ENCODE measurements at regions not wholly inside any gene's neighbourhood (a gene's known extent, or its start where the extent isn't known, plus 50 kb on each side); places are given as distances from the start of the nearest gene placed in this dataset.

DNA sequence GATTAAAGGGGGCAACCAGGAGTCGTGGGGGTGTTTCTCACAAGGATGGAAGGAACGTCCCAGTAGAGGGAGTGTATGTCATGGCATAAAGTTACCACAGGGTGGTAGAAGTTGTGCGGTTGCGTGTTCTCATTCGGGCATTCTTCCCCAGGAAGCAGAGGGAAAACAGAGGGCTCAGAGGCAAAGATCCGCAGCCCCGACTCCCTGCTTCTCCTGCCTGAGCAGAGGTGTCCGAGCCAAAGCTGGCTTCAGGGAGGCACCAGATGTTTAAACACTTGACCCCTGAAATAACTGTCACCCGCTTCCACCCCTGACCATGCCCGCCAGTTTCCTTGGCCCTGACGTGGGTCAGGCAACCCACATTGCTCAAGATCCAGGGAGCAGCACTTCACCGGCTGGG is 83.7 kb downstream of the EN1 start:
- no peak overlapping the region for H3K27ac ChIP-seq (ENCODE audit: low read depth, low read length)
- no peak overlapping the region for H3K4me3 ChIP-seq (ENCODE audit: low read depth in 1 of 2, low read length in 2 of 2)
- H3K9ac ChIP-seq (ENCODE audit: low read depth in 1 of 2, low read length in 2 of 2), result no peak overlapping the region
- H3K9me3 ChIP-seq (ENCODE audit: control insufficient read depth in 1 of 2, low read length in 2 of 2), result no peaks in the 10 kb centered on the region
- peaks cover 10 to 17% of the 10 kb centered on the region in 2 donors for H3K27me3 ChIP-seq (ENCODE audit: control insufficient read depth in 1 of 2, insufficient read depth in 2 of 2, low read length in 2 of 2)
- no peaks in the 10 kb centered on the region for H3K36me3 ChIP-seq (ENCODE audit: control insufficient read depth in 1 of 2, insufficient read depth in 2 of 2, low read length in 2 of 2)
- H3K4me1 ChIP-seq (ENCODE audit: control insufficient read depth in 1 of 2, insufficient read depth in 2 of 2, low read length in 2 of 2), result no peaks in the 10 kb centered on the region

DNA sequence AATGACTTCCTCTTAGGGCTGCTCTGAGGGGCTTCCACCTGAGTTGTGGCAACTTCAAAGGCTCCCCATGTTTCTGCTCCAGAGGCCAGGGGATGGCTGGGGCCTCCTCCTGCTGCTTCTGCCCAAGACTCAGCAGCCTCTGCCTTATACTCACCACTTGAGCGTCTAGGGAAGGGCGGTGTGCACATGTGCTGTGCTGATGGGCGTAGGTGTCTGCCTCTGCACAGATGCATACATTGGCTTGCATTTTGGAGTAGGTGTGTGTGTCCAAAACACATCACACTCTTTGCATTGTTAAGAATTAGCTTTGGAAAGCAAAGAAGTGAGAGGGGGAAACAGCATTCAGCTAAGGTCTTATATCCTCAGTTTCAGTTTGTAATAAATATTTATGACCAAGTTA is 85.2 kb downstream of the EN1 start:
- Histone ChIP-seq H3K27me3 (ENCODE audit: control insufficient read depth in 1 of 2, insufficient read depth in 2 of 2, low read length in 2 of 2) (peaks cover 16 to 24% of the 10 kb centered on the region in 2 donors), H3K4me3 (ENCODE audit: low read depth in 1 of 2, low read length in 2 of 2) (no peak overlapping the region), H3K9ac (ENCODE audit: low read depth in 1 of 2, low read length in 2 of 2) (no peak overlapping the region), H3K4me1 (ENCODE audit: control insufficient read depth in 1 of 2, insufficient read depth in 2 of 2, low read length in 2 of 2) (no peaks in the 10 kb centered on the region), H3K36me3 (ENCODE audit: control insufficient read depth in 1 of 2, insufficient read depth in 2 of 2, low read length in 2 of 2) (no peaks in the 10 kb centered on the region), H3K9me3 (ENCODE audit: control insufficient read depth in 1 of 2, low read length in 2 of 2) (no peaks in the 10 kb centered on the region), H3K27ac (ENCODE audit: low read depth, low read length) (no peak overlapping the region)

DNA sequence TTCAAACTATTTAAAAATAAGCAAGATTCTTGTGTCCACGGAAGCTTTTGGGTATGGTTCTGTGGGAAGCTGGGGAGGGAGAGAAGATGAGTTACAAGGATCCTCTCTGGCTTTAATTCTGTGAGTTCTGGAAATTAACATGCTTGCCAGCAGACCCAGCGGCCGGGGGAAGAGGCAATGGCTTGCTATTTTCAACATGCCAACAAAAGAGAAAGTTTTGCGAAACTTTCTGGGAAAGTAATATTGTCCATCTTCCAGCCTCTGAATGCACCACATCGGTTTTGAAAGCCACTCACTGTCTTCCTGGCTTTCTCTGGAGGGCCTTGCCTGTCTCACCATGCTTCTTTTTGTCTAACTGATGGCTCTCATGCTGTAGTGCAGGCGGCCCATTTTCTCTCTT is 85.7 kb downstream of the EN1 start:
- H3K36me3 ChIP-seq (ENCODE audit: control insufficient read depth in 1 of 2, insufficient read depth in 2 of 2, low read length in 2 of 2), result no peaks in the 10 kb centered on the region
- H3K9me3 ChIP-seq (ENCODE audit: control insufficient read depth in 1 of 2, low read length in 2 of 2), result no peaks in the 10 kb centered on the region

DNA sequence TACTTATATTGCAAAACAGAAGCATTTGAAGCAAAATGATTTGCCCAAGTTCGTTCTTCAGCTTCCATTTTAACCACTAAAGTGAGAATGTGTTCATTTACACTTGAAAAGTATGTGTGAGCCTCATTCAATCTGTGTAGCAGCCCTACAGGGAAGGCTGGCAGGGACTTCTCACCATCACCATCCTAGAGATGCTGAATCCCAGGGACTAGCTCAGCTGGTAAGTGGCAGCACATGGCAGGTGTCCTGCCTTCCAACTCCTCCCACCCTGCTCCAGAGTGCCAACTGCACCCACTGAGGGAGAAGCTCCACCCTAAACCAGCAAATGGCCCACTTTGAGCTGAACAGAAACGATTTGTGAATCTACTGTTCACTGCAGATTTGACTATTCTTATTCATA is 91.5 kb downstream of the EN1 start:
- no peak overlapping the region for H3K27ac ChIP-seq (ENCODE audit: low read depth, low read length)
- no peak overlapping the region for H3K4me3 ChIP-seq (ENCODE audit: low read depth in 1 of 2, low read length in 2 of 2)
- H3K9me3 ChIP-seq (ENCODE audit: control insufficient read depth in 1 of 2, low read length in 2 of 2), result no peaks in the 10 kb centered on the region
- H3K9ac ChIP-seq (ENCODE audit: low read depth in 1 of 2, low read length in 2 of 2), result no peak overlapping the region
- H3K4me1 ChIP-seq (ENCODE audit: control insufficient read depth in 1 of 2, insufficient read depth in 2 of 2, low read length in 2 of 2), result no peaks in the 10 kb centered on the region
- H3K36me3 ChIP-seq (ENCODE audit: control insufficient read depth in 1 of 2, insufficient read depth in 2 of 2, low read length in 2 of 2), result no peaks in the 10 kb centered on the region
- peaks cover 7% of the 10 kb centered on the region in 2 donors for H3K27me3 ChIP-seq (ENCODE audit: control insufficient read depth in 1 of 2, insufficient read depth in 2 of 2, low read length in 2 of 2)

More for the DNA sequence above, 85.7 kb downstream of the EN1 start:
- H3K27me3 ChIP-seq (ENCODE audit: control insufficient read depth in 1 of 2, insufficient read depth in 2 of 2, low read length in 2 of 2), result peaks cover 16 to 23% of the 10 kb centered on the region in 2 donors
- H3K9ac ChIP-seq (ENCODE audit: low read depth in 1 of 2, low read length in 2 of 2), result no peak overlapping the region
- H3K27ac ChIP-seq (ENCODE audit: low read depth, low read length), result no peak overlapping the region
- H3K4me1 ChIP-seq (ENCODE audit: control insufficient read depth in 1 of 2, insufficient read depth in 2 of 2, low read length in 2 of 2), result no peaks in the 10 kb centered on the region
- H3K4me3 ChIP-seq (ENCODE audit: low read depth in 1 of 2, low read length in 2 of 2), result no peak overlapping the region

DNA sequence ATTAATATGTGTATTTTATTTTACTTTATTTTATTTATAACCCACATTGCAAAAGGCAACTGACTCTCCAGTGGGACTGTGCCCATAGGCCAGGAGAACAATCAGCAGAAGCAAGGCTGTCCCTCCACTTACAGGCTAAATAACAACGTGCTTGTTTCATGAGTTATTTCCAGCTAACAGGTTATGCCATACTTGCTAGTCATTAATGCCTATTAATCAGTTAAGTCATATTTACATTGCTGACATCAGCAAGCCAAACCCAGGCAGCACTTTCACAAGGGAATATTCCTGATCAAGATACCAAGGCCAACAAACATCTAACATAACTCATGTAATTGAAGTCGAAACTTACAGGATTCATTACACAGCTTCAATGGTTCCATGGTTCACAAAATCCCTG is 92.1 kb downstream of the EN1 start:
- Histone ChIP-seq H3K4me3 (ENCODE audit: low read depth in 1 of 2, low read length in 2 of 2) (no peak overlapping the region), H3K9ac (ENCODE audit: low read depth in 1 of 2, low read length in 2 of 2) (no peak overlapping the region), H3K36me3 (ENCODE audit: control insufficient read depth in 1 of 2, insufficient read depth in 2 of 2, low read length in 2 of 2) (no peaks in the 10 kb centered on the region), H3K27me3 (ENCODE audit: control insufficient read depth in 1 of 2, insufficient read depth in 2 of 2, low read length in 2 of 2) (peaks cover 7% of the 10 kb centered on the region in 2 donors), H3K27ac (ENCODE audit: low read depth, low read length) (no peak overlapping the region), H3K4me1 (ENCODE audit: control insufficient read depth in 1 of 2, insufficient read depth in 2 of 2, low read length in 2 of 2) (no peaks in the 10 kb centered on the region), H3K9me3 (ENCODE audit: control insufficient read depth in 1 of 2, low read length in 2 of 2) (no peaks in the 10 kb centered on the region)

DNA sequence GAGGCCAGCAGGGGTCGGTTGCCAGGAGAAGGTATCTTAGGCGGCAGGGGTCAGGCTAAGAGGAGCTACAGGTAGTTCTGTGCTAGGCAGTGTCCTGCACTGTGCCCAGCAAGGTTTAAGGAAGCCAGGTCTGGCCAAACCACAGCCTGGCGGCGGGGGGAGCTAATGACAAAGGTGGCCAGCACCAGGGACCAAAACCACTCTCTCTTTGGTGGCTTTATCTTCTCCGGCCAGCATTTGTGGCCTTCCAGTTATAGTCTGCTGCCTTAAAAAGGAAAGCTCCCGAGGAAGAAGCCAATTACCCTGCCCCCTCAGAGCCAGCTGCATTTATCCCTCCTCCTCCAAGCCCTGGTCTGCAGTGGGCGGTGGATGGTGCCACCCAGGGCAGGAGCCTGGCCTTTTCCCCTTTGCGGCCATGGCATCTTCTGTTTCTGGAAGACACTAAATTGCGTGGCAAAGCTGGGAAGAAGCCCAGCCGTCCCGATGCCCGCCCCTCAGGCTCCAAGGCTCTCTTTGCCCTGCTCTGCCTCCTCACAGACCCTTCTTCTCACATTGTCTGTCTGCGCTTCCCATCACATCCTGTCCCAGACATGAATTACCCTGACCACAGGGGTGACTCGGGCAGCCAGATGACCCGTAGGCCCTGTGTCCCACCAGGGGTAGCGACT is 94.6 kb downstream of the EN1 start:
- H3K36me3 ChIP-seq (ENCODE audit: control insufficient read depth in 1 of 2, insufficient read depth in 2 of 2, low read length in 2 of 2), result no peaks in the 10 kb centered on the region
- peaks cover 0 to under 1% of the 10 kb centered on the region in 2 donors for H3K27me3 ChIP-seq (ENCODE audit: control insufficient read depth in 1 of 2, insufficient read depth in 2 of 2, low read length in 2 of 2)
- no peak overlapping the region for H3K4me3 ChIP-seq (ENCODE audit: low read depth in 1 of 2, low read length in 2 of 2)
- H3K4me1 ChIP-seq (ENCODE audit: control insufficient read depth in 1 of 2, insufficient read depth in 2 of 2, low read length in 2 of 2), result no peaks in the 10 kb centered on the region
- H3K9ac ChIP-seq (ENCODE audit: low read depth in 1 of 2, low read length in 2 of 2), result no peak overlapping the region
- no peaks in the 10 kb centered on the region for H3K9me3 ChIP-seq (ENCODE audit: control insufficient read depth in 1 of 2, low read length in 2 of 2)
- H3K27ac ChIP-seq (ENCODE audit: low read depth, low read length), result no peak overlapping the region

DNA sequence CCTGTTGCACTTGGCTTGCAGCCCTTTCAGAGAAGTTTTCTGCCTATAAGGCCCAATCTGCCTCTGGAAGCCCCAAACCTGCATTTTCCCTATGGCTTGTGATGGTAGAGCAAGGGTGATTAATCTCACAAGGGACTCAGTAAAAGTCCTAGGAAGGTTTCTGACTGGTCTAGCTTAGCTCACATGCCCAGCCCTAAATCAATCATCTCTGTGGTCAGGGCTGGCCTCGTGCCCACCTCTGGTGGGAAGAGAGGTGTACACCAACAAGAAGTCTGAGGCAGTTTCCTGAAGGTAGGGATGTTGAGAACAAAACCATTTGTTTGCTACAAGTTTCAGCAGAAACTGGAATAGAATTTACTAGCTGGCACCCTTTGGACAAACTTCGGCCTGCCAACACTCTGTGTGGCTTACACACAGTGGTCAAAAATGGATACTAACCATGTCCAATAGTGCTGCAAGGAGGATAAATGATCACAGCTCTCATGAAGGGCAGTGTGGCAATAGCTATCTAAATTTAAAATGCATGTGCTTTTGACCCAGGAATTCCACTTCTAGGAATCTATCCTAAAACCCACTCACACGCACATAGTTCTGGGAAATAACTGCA is 96.4 kb downstream of the EN1 start:
- no peaks in the 10 kb centered on the region for H3K36me3 ChIP-seq (ENCODE audit: control insufficient read depth in 1 of 2, insufficient read depth in 2 of 2, low read length in 2 of 2)
- H3K4me3 ChIP-seq (ENCODE audit: low read depth in 1 of 2, low read length in 2 of 2), result no peak overlapping the region
- no peaks in the 10 kb centered on the region for H3K27me3 ChIP-seq (ENCODE audit: control insufficient read depth in 1 of 2, insufficient read depth in 2 of 2, low read length in 2 of 2)
- H3K27ac ChIP-seq (ENCODE audit: low read depth, low read length), result no peak overlapping the region
- no peaks in the 10 kb centered on the region for H3K9me3 ChIP-seq (ENCODE audit: control insufficient read depth in 1 of 2, low read length in 2 of 2)
- H3K4me1 ChIP-seq (ENCODE audit: control insufficient read depth in 1 of 2, insufficient read depth in 2 of 2, low read length in 2 of 2), result no peaks in the 10 kb centered on the region
- no peak overlapping the region for H3K9ac ChIP-seq (ENCODE audit: low read depth in 1 of 2, low read length in 2 of 2)

DNA sequence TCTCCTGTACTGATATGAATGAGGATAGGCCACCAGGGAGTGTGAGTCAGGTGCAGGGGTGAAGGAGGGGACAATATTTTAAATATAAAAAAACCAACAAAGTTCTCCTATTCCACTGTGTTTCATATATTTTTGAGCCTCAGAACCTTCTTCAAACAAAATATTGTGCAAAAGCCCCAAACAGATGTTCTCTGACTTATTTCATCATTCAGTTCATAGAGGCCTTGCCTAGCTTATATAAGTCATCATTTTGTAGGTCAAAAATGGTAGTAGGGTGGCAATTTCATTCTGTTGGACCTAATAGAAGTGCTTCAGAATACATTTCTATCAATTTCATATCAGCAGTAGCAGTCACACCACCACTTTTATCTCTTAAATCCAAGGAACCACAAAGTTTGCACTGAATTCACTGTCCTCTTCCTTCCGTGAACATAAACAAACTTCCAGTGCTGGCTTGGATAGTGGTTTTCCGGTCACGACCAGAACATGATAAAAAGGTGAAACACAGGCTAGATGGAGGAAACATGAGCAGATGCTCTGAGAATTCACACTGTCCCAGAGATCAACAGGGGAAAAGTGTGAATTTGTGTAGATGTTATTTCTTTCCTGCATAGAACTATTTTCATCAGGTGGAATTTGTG is 99.1 kb downstream of the EN1 start:
- H3K4me1 ChIP-seq (ENCODE audit: control insufficient read depth in 1 of 2, insufficient read depth in 2 of 2, low read length in 2 of 2), result no peaks in the 10 kb centered on the region
- no peak overlapping the region for H3K4me3 ChIP-seq (ENCODE audit: low read depth in 1 of 2, low read length in 2 of 2)
- no peak overlapping the region for H3K9ac ChIP-seq (ENCODE audit: low read depth in 1 of 2, low read length in 2 of 2)
- no peaks in the 10 kb centered on the region for H3K27me3 ChIP-seq (ENCODE audit: control insufficient read depth in 1 of 2, insufficient read depth in 2 of 2, low read length in 2 of 2)
- H3K36me3 ChIP-seq (ENCODE audit: control insufficient read depth in 1 of 2, insufficient read depth in 2 of 2, low read length in 2 of 2), result no peaks in the 10 kb centered on the region
- H3K9me3 ChIP-seq (ENCODE audit: control insufficient read depth in 1 of 2, low read length in 2 of 2), result peaks cover 0 to 6% of the 10 kb centered on the region in 2 donors
- no peak overlapping the region for H3K27ac ChIP-seq (ENCODE audit: low read depth, low read length)

DNA sequence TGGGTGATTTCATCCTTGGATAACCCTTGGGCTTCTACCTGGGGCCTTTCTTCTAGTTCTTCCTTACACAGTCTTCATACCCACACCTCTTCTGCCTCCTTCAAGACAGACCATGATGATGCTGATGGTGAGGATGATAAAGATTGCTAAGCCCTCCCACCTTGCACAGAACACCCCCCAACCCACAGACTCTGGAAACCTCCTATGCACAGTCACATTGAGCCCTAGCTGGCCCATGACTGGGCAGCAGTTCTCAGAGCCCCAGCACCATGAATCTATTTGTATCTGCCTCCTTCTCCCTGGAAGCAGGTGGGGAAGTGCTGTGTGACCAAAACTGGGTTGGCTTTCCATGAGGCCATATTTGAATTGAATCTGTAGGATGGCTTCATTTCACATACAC is 99.8 kb downstream of the EN1 start:
- Histone ChIP-seq H3K27me3 (ENCODE audit: control insufficient read depth in 1 of 2, insufficient read depth in 2 of 2, low read length in 2 of 2) (no peaks in the 10 kb centered on the region), H3K36me3 (ENCODE audit: control insufficient read depth in 1 of 2, insufficient read depth in 2 of 2, low read length in 2 of 2) (no peaks in the 10 kb centered on the region), H3K9ac (ENCODE audit: low read depth in 1 of 2, low read length in 2 of 2) (no peak overlapping the region), H3K4me3 (ENCODE audit: low read depth in 1 of 2, low read length in 2 of 2) (no peak overlapping the region), H3K9me3 (ENCODE audit: control insufficient read depth in 1 of 2, low read length in 2 of 2) (peaks cover 0 to 6% of the 10 kb centered on the region in 2 donors), H3K4me1 (ENCODE audit: control insufficient read depth in 1 of 2, insufficient read depth in 2 of 2, low read length in 2 of 2) (no peaks in the 10 kb centered on the region), H3K27ac (ENCODE audit: low read depth, low read length) (no peak overlapping the region)

DNA sequence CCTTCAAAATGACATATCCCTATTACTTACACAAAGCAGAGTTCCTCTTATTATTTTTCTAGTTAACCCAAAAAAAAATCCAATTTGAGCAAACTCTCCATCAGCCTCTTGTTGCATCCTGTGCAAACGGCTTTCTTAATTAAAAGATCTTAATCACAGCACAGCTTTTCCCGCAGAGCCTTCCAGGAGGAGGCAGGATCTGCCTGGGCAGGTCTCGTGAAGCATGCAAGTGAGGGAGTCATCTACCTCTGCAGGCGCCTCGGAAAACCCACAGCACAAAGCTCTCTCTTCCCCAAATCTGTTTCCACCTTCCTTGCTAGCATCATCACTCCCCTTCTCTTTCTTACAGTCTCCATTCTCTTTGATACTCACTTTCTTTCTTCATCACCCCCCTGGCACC is 100.4 kb downstream of the EN1 start:
- no peaks in the 10 kb centered on the region for H3K27me3 ChIP-seq (ENCODE audit: control insufficient read depth in 1 of 2, insufficient read depth in 2 of 2, low read length in 2 of 2)
- no peaks in the 10 kb centered on the region for H3K36me3 ChIP-seq (ENCODE audit: control insufficient read depth in 1 of 2, insufficient read depth in 2 of 2, low read length in 2 of 2)
- H3K9ac ChIP-seq (ENCODE audit: low read depth in 1 of 2, low read length in 2 of 2), result no peak overlapping the region

More for the DNA sequence above, 100.4 kb downstream of the EN1 start:
- no peaks in the 10 kb centered on the region for H3K4me1 ChIP-seq (ENCODE audit: control insufficient read depth in 1 of 2, insufficient read depth in 2 of 2, low read length in 2 of 2)
- no peak overlapping the region for H3K4me3 ChIP-seq (ENCODE audit: low read depth in 1 of 2, low read length in 2 of 2)
- peaks cover 0 to 6% of the 10 kb centered on the region in 2 donors for H3K9me3 ChIP-seq (ENCODE audit: control insufficient read depth in 1 of 2, low read length in 2 of 2)
- H3K27ac ChIP-seq (ENCODE audit: low read depth, low read length), result no peak overlapping the region
